GM23338 (cell line): ENCODE measurements at regions not wholly inside any gene's neighbourhood (a gene's known extent, or its start where the extent isn't known, plus 50 kb on each side); places are given as distances from the start of the nearest gene placed in this dataset.

Source experiments
- ATAC-seq: fragments of 200-7000 bp; cut with Tn5 transposase; 3 replicates; pipeline ENCODE4 v1.9.1; 2020
- DNase-seq: peaks from one replicate; pipeline ENCODE4 v3.0.0-alpha.2; 2015; ENCODE audit warnings: low spot score
- H2AFZ ChIP-seq: fragments of 200-600 bp; sonication (generic); 2 replicates; pipeline ENCODE4 v1.8.0; 2016; ENCODE audit warnings: antibody characterized with exemption, mild to moderate bottlenecking, moderate library complexity
- H3F3A ChIP-seq: fragments of 200-600 bp; sonication (generic); replicated peaks from 2 replicates; pipeline ENCODE4 v1.8.0; 2017; ENCODE audit warnings: antibody characterized with exemption, mixed run types, low read depth
- H3K27ac ChIP-seq: fragments of 200-600 bp; sonication (generic); 2 replicates; pipeline ENCODE4 v1.6.1; 2016; ENCODE audit warnings: low read depth
- H3K27me3 ChIP-seq: fragments of 200-600 bp; sonication (generic); 2 replicates; pipeline ENCODE4 v1.8.0; 2016; ENCODE audit warnings: mild to moderate bottlenecking, mixed run types, moderate library complexity; ENCODE audit not compliant: insufficient read depth
- H3K36me3 ChIP-seq: fragments of 200-600 bp; sonication (generic); 2 replicates; pipeline ENCODE4 v1.8.0; 2016; ENCODE audit warnings: mild to moderate bottlenecking; ENCODE audit not compliant: insufficient read depth
- H3K4me1 ChIP-seq: fragments of 200-600 bp; sonication (generic); 2 replicates; pipeline ENCODE4 v1.8.0; 2016; ENCODE audit warnings: mild to moderate bottlenecking, moderate library complexity; ENCODE audit not compliant: insufficient read depth
- H3K4me2 ChIP-seq: fragments of 200-600 bp; sonication (generic); 2 replicates; pipeline ENCODE4 v1.7.1; 2017; ENCODE audit warnings: mixed run types
- H3K4me3 ChIP-seq: fragments of 200-600 bp; sonication (generic); 2 replicates; pipeline ENCODE4 v1.6.1; 2016; ENCODE audit warnings: mixed run types
- H3K79me2 ChIP-seq: fragments of 200-600 bp; sonication (generic); replicated peaks from 2 replicates; pipeline ENCODE4 v1.8.0; 2017; ENCODE audit warnings: mild to moderate bottlenecking; ENCODE audit not compliant: insufficient read depth
- H3K9me2 ChIP-seq: fragments of 200-600 bp; sonication (generic); 2 replicates; pipeline ENCODE4 v1.8.0; 2017; ENCODE audit not compliant: insufficient read depth
- H4K20me1 ChIP-seq: fragments of 200-600 bp; sonication (generic); replicated peaks from 2 replicates; pipeline ENCODE4 v1.8.0; 2017; ENCODE audit warnings: mild to moderate bottlenecking; ENCODE audit not compliant: insufficient read depth
- H3K27ac Mint-ChIP-seq: 2 replicates; pipeline ENCODE4 v1.8.0; 2020; ENCODE audit warnings: inconsistent platforms, mild to moderate bottlenecking, moderate library complexity, mixed read lengths
- H3K27me3 Mint-ChIP-seq: 3 replicates; pipeline ENCODE4 v1.8.0; 2022; ENCODE audit warnings: low read depth, mild to moderate bottlenecking, moderate library complexity, mixed read lengths, inconsistent platforms; ENCODE audit not compliant: insufficient read depth, poor library complexity
- H3K36me3 Mint-ChIP-seq: 3 replicates; pipeline ENCODE4 v1.8.0; 2021; ENCODE audit warnings: low read depth, mild to moderate bottlenecking, inconsistent platforms, moderate library complexity, mixed read lengths
- H3K4me1 Mint-ChIP-seq: 3 replicates; pipeline ENCODE4 v1.8.0; 2020; ENCODE audit warnings: mild to moderate bottlenecking, inconsistent platforms, mixed read lengths
- H3K4me3 Mint-ChIP-seq: 3 replicates; pipeline ENCODE4 v1.8.0; 2021; ENCODE audit warnings: moderate library complexity, mild to moderate bottlenecking, inconsistent platforms, mixed read lengths
- H3K9me3 Mint-ChIP-seq: 3 replicates; pipeline ENCODE4 v1.8.0; 2020; ENCODE audit warnings: moderate library complexity, mild to moderate bottlenecking, inconsistent platforms, mixed read lengths
- CTCF ChIP-seq, 2 experiments: fragments of 200-600 bp in 1 of 2; sonication (generic) in 1 of 2; conservative IDR thresholded peaks; 2 replicates each; pipeline versions ENCODE4 v1.5.1 to v1.6.1; 2016 to 2017; ENCODE audit warnings: antibody characterized with exemption in 2 of 2, low read depth in 2 of 2, mild to moderate bottlenecking in 2 of 2, moderate library complexity in 1 of 2
- EZH2phosphoT487 ChIP-seq: fragments of 200-600 bp; sonication (generic); IDR thresholded peaks from one replicate; pipeline ENCODE4 v1.8.1; 2018; ENCODE audit warnings: antibody characterized with exemption; ENCODE audit not compliant: unreplicated experiment
- JUNB ChIP-seq: IDR thresholded peaks from one replicate; pipeline ENCODE4 v1.6.1; 2016; ENCODE audit warnings: antibody characterized with exemption; ENCODE audit not compliant: unreplicated experiment
- NANOG ChIP-seq: IDR thresholded peaks from 2 replicates; pipeline ENCODE4 v1.6.1; 2016; ENCODE audit warnings: antibody characterized with exemption, borderline replicate concordance
- POLR2AphosphoS5 ChIP-seq: IDR thresholded peaks from 2 replicates; pipeline ENCODE4 v1.6.1; 2016; ENCODE audit warnings: antibody characterized with exemption, low read depth
- REST ChIP-seq: IDR thresholded peaks from one replicate; pipeline ENCODE4 v1.6.1; 2018; ENCODE audit warnings: antibody characterized with exemption; ENCODE audit not compliant: unreplicated experiment
- ZNF331 ChIP-seq: fragments of 250-450 bp; sonication (Bioruptor Pico); IDR thresholded peaks from 2 replicates; pipeline ENCODE4 v1.5.0; 2020; ENCODE audit warnings: low read depth, mild to moderate bottlenecking, moderate library complexity

- no peak overlapping the region for H3K4me3 Mint-ChIP-seq
- no peaks in the 10 kb centered on the region for H3K9me2 ChIP-seq
- H3K4me1 Mint-ChIP-seq: peaks cover 2% of the 10 kb centered on the region; the same call in 1 of the 3 replicates
- no peaks in the 10 kb centered on the region for H3K9me3 Mint-ChIP-seq
- no peaks in the 10 kb centered on the region for H3K27me3 ChIP-seq
- no peak for DNase-seq
- no peak overlapping the region for H3K27ac Mint-ChIP-seq
- no peak overlapping the region for H3K27ac ChIP-seq
- no peaks in the 10 kb centered on the region for H3F3A ChIP-seq
- H2AFZ ChIP-seq: no peak overlapping the region
- H3K4me2 ChIP-seq: no peak overlapping the region
- TF ChIP-seq CTCF (conservative IDR thresholded peaks at IDR 0.05; ENCODE audit: low read depth in 2 of 2): no peak
- no peak for TF ChIP-seq REST
- TF ChIP-seq POLR2AphosphoS5: no peak
- no peak for TF ChIP-seq JUNB
- TF ChIP-seq NANOG: no peak
- TF ChIP-seq ZNF331 (CRISPR knock-in tag): no peak
- TF ChIP-seq EZH2phosphoT487: no peak
- no peaks in the 10 kb centered on the region for H3K36me3 ChIP-seq
- no peaks in the 10 kb centered on the region for H3K79me2 ChIP-seq
- H3K4me3 ChIP-seq: no peak overlapping the region
- no peaks in the 10 kb centered on the region for H3K4me1 ChIP-seq
- H3K27me3 Mint-ChIP-seq: peaks cover 12% of the 10 kb centered on the region
- H4K20me1 ChIP-seq: no peaks in the 10 kb centered on the region; the same call in 1 of the 2 replicates
- ATAC-seq: no peak
- no peaks in the 10 kb centered on the region for H3K36me3 Mint-ChIP-seq
These were observed 135.1 kb downstream of the EDN3 start for GRCh38 chr20:59435518-59435917.

GRCh38 chr20:59437601-59438031, 137.2 kb downstream of the EDN3 start:
- Mint-ChIP-seq H3K36me3 (no peaks in the 10 kb centered on the region), H3K4me1 (peaks cover 7% of the 10 kb centered on the region; the same call in 2 of the 3 replicates), H3K27ac (no peak overlapping the region), H3K27me3 (peaks cover 15% of the 10 kb centered on the region), H3K4me3 (no peak overlapping the region), H3K9me3 (no peaks in the 10 kb centered on the region)
- Histone ChIP-seq H3K36me3 (no peaks in the 10 kb centered on the region), H3K27ac (no peak overlapping the region), H3K27me3 (no peaks in the 10 kb centered on the region), H3K4me1 (no peaks in the 10 kb centered on the region), H4K20me1 (no peaks in the 10 kb centered on the region), H2AFZ (no peak overlapping the region), H3F3A (no peaks in the 10 kb centered on the region), H3K4me2 (no peak overlapping the region), H3K79me2 (no peaks in the 10 kb centered on the region), H3K4me3 (no peak overlapping the region), H3K9me2 (no peaks in the 10 kb centered on the region)
- DNase-seq (no peak), ATAC-seq (no peak)
- TF ChIP-seq REST: no peak
